Esophagus (tissue), 2 donors: ENCODE measurements at regions not wholly inside any gene's neighbourhood (a gene's known extent, or its start where the extent isn't known, plus 50 kb on each side); places are given as distances from the start of the nearest gene placed in this dataset.
"Not testable (repeated sequence)": the region's sequence is repeated elsewhere in the genome, so short reads cannot be mapped to it uniquely, and the experiment has no call there.

Source experiments
- H3K27ac ChIP-seq, 2 donors: one replicate each; pipeline ENCODE4 v1.5.1; 2013; ENCODE audit warnings: low read depth in 2 of 2, mild to moderate bottlenecking in 2 of 2, inconsistent platforms in 1 of 2, low read length in 1 of 2, moderate library complexity in 1 of 2
- H3K27me3 ChIP-seq, 2 donors: one replicate each; pipeline ENCODE4 v1.6.1; 2013; ENCODE audit warnings: low read length in 2 of 2, control low read depth in 1 of 2, mild to moderate bottlenecking in 1 of 2; ENCODE audit not compliant: insufficient read depth in 2 of 2, control insufficient read depth in 1 of 2
- H3K36me3 ChIP-seq, 2 donors: one replicate each; pipeline ENCODE4 v1.6.1; 2013; ENCODE audit warnings: low read length in 1 of 2; ENCODE audit not compliant: control insufficient read depth in 2 of 2, insufficient read depth in 2 of 2
- H3K4me1 ChIP-seq, 2 donors: one replicate each; pipeline ENCODE4 v1.6.1; 2013; ENCODE audit warnings: low read length in 1 of 2; ENCODE audit not compliant: control insufficient read depth in 2 of 2, insufficient read depth in 2 of 2
- H3K4me3 ChIP-seq, 2 donors: one replicate each; pipeline ENCODE4 v1.5.1; 2013; ENCODE audit warnings: low read length in 2 of 2, mild to moderate bottlenecking in 2 of 2, low read depth in 1 of 2, moderate library complexity in 1 of 2
- H3K9me3 ChIP-seq, 2 donors: one replicate each; pipeline ENCODE4 v1.6.1; 2013; ENCODE audit warnings: mild to moderate bottlenecking in 2 of 2, low read depth in 1 of 2, low read length in 1 of 2, moderate library complexity in 1 of 2; ENCODE audit not compliant: control insufficient read depth in 2 of 2, insufficient read depth in 1 of 2
- WGBS, 2 donors: extraction: QIAGEN DNeasy Blood & Tissue Kit; methylation state at CpG; one replicate each; pipeline ENCODE4 v1.1.7; 2013; 5-methylcytosine and 5-hydroxymethylcytosine counted together
- donor health status: healthy with polysubstance abuse.
- donor health status: Bipolar disorder and iron deficiency.

DNA sequence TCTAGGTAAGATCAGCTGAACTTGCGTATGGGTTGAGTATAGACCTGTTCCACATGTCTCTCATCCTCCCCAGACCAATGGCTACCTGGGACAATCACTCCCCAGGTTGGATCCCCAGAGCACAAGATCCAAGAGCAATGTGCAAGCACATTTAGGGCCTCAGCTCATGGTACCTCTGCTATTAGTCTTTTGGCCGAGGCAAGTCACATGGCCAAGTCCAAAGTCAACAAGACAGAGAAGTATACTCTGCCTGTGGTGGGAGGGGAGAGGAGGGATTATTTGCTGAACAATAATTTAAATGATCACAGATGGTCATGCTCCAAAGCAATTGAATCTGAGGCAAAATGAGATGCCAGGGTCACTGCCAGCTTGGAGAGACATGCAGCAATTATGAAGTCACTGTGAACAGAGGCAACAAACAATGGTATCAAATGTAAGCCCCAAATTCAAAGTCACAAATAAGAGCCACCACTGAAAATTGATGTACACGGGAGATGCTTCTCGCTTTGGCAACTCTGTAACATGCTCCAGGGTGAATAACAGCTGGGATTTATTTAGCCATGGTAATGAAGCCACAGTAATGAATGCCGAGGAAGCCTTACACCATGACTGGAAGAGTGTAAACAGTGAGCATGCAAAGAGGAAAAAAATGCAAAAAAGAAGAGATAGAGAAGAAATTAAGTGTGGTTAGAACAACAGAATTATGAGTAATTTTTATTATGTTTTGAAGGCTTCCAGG is 149.1 kb downstream of the ZNF281 start:
- Histone ChIP-seq H3K4me3 (no peak overlapping the region), H3K9me3 (no peaks in the 10 kb centered on the region), H3K27me3 (no peaks in the 10 kb centered on the region), H3K36me3 (no peaks in the 10 kb centered on the region), H3K27ac (no peak overlapping the region), H3K4me1 (no peaks in the 10 kb centered on the region)
- 59 to 77% methylated on average over 5 of the region's 5 CpGs for WGBS, 2 donors

DNA sequence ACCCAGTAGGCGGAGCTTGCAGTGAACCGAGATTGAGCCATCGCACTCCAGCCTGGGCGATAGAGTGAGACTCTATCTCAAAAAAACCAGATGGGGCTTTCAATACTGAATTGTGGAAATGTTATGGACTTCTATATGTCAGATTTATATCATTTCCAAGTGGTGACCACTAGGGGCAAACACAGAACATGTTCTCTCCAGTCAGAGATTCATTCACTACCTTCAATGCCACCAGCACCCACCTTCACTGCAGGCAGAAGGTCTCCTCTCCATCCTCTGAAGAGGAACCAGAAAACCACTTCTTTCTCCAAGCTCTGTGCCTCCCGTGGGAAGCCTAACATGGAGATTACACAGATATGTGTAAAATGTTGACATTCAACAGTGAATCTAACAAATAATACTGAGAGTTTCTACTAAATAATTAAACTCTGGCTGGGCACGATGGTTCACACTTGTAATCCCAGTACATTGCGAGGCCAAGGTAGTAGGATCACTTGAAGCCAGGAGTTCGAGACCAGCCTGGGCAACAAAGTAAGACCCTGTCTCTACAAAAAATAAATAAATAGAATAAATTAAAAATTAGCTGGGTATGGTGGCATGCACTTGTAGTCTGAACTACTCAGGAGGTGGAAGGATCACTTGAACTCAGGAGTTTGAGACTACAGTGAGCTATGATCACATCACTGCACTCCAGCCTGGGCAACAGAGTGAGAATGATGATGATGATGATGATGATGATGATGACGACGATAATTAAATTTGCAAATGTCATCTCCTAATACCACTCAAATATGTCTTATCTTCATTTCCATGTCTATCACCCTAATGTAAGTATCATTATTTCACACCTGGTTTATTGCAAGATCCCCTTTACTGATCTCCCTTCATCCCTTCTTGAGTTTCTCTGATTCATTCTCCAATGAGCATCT is 151.1 kb downstream of the ZNF281 start:
- Histone ChIP-seq H3K27ac (no peak overlapping the region), H3K4me1 (no peaks in the 10 kb centered on the region), H3K9me3 (no peaks in the 10 kb centered on the region), H3K36me3 (no peaks in the 10 kb centered on the region), H3K4me3 (no peak overlapping the region), H3K27me3 (no peaks in the 10 kb centered on the region)
- 86 to 88% methylated on average over 10 of the region's 10 CpGs for WGBS, 2 donors

- Histone ChIP-seq H3K36me3 (no peaks in the 10 kb centered on the region), H3K27ac (no peak overlapping the region), H3K4me1 (no peaks in the 10 kb centered on the region), H3K4me3 (no peak overlapping the region), H3K27me3 (no peaks in the 10 kb centered on the region), H3K9me3 (no peaks in the 10 kb centered on the region)
- WGBS, 2 donors, result 79 to 91% methylated on average over 10 of the region's 10 CpGs
These were observed 152.6 kb downstream of the ZNF281 start for GRCh38 chr1:200257235-200257634.

DNA sequence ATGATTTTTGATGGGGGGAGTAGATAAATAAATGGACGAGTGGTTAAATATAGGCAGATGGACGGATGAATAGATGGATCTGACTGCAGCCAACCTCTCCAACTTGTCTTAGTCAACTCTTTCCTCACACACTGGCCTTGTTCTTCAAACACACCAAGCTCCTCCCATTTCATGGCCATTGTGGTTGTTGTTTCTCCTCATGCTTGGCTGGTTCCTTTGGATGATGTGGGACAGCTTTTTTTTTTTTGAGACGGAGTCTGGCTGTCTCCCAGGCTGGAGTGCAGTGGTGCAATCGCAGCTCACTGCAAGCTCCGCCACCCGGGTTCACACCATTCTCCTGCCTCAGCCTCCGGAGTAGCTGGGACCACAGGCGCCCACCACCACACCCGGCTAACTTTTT is 155.2 kb downstream of the ZNF281 start:
- H3K27ac ChIP-seq, H3K4me1 ChIP-seq, H3K36me3 ChIP-seq, H3K4me3 ChIP-seq, H3K9me3 ChIP-seq, H3K27me3 ChIP-seq: not testable (repeated sequence)
- 85 to 86% methylated on average over 9 of the region's 9 CpGs for WGBS, 2 donors

- Histone ChIP-seq H3K4me3 (no peak overlapping the region), H3K27me3 (peaks cover 0 to 3% of the 10 kb centered on the region in 2 donors), H3K27ac (no peak overlapping the region), H3K9me3 (no peaks in the 10 kb centered on the region), H3K4me1 (no peaks in the 10 kb centered on the region), H3K36me3 (no peaks in the 10 kb centered on the region)
- WGBS, 2 donors, result 72 to 80% methylated on average over 7 of the region's 7 CpGs
These were observed 155.9 kb downstream of the ZNF281 start for GRCh38 chr1:200253774-200254495.

DNA sequence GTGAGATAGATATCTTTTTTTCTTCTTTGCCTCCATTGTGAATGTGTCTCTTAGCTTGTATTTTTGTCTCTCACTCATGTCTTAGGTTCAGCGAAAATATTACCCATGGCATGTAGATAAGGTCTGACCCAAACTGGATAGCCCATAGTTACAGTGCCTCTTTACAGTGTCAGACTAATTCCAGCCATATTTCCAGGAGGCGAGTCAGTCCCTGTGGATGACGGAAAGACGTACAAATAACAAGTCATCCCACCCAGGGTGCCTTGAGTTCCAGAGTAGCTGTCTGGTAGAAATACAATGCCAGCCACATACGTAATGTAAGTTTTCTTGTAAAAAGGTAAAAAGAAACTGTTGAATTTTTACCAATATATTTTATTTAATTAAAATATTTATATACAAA is 157.3 kb downstream of the ZNF281 start:
- whole genome bisulfite sequencing, 2 donors, result 92 to 93% methylated on average over 5 of the region's 5 CpGs

DNA sequence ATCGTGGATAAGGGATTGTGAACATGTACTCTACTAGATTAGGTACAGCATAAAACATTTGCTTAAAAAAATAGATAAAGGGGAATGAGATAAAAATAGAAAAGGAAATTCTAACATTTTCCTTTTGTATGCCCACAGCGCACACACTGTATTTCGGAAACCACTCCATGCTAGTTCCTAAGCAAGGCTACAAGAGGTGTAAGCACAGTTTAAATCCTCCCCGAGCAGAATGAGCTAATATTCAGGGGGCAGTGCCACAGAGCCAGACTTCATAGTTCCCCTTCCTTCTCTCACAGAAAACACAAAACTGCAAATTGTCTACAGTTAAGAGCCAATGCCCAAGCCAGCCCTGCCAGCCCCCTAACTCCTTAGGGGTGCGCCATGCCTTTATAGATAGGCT is 159.4 kb downstream of the ZNF281 start:
- WGBS, 2 donors, result 76 to 79% methylated on average over 5 of the region's 5 CpGs
- H3K27ac ChIP-seq, result no peak overlapping the region
- H3K4me3 ChIP-seq, result no peak overlapping the region
- peaks cover 0 to 3% of the 10 kb centered on the region in 2 donors for H3K27me3 ChIP-seq
- no peaks in the 10 kb centered on the region for H3K4me1 ChIP-seq
- no peaks in the 10 kb centered on the region for H3K9me3 ChIP-seq
- H3K36me3 ChIP-seq, result no peaks in the 10 kb centered on the region

More for the DNA sequence above, 157.3 kb downstream of the ZNF281 start:
- peaks cover 0 to 3% of the 10 kb centered on the region in 2 donors for H3K27me3 ChIP-seq
- no peak overlapping the region for H3K27ac ChIP-seq
- no peaks in the 10 kb centered on the region for H3K4me1 ChIP-seq
- no peak overlapping the region for H3K4me3 ChIP-seq
- H3K9me3 ChIP-seq, result no peaks in the 10 kb centered on the region
- H3K36me3 ChIP-seq, result no peaks in the 10 kb centered on the region

GRCh38 chr1:200248541-200248940 is 161.3 kb downstream of the ZNF281 start:
- H3K9me3 ChIP-seq, result no peaks in the 10 kb centered on the region
- H3K27me3 ChIP-seq, result peaks cover 0 to 3% of the 10 kb centered on the region in 2 donors
- no peaks in the 10 kb centered on the region for H3K36me3 ChIP-seq
- no peak overlapping the region for H3K27ac ChIP-seq
- 79 to 81% methylated on average over 8 of the region's 8 CpGs for WGBS, 2 donors
- H3K4me1 ChIP-seq, result no peaks in the 10 kb centered on the region
- H3K4me3 ChIP-seq, result no peak overlapping the region

GRCh38 chr1:200247518-200247917 is 162.3 kb downstream of the ZNF281 start:
- H3K4me3 ChIP-seq, result no peak overlapping the region
- H3K27me3 ChIP-seq, result peaks cover 0 to 3% of the 10 kb centered on the region in 2 donors
- H3K27ac ChIP-seq, result no peak overlapping the region
- 72 to 73% methylated on average over 14 of the region's 14 CpGs for WGBS, 2 donors
- H3K9me3 ChIP-seq, result no peaks in the 10 kb centered on the region
- H3K36me3 ChIP-seq, result no peaks in the 10 kb centered on the region
- H3K4me1 ChIP-seq, result peaks cover 0 to 2% of the 10 kb centered on the region in 2 donors
